ENCODE measurements at regions not wholly inside any gene's neighbourhood (a gene's known extent, or its start where the extent isn't known, plus 50 kb on each side); places are given as distances from the start of the nearest gene placed in this dataset.

DNA sequence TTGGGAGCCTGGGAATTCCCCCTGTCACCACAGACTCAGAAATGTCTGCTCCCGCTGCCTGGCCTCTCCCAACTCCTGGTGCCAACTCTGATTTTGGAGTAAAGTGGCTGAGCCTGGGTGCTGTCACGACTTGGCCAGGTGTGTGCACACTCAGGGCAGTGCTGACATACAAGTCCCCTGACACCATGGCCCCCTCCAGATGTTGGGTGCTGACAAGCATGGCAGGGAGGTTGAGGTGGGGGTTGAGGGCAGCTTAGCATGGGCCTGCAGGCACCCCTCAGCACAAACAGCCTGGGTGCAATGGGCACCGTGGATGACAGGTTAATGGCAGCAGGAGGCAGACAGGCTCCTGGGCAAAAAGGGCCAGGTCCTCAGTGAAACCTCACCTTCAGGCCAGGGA, 511.2 kb downstream of the SQOR start:
- no peak for DNase-seq
- intact Hi-C loops (cut with DNase I), result no loop called here

GRCh38 chr15:46146915-46147314, 512.1 kb downstream of the SQOR start:
- DNase-seq, result no peak
- intact Hi-C loops (cut with DNase I), result no loop called here

DNA sequence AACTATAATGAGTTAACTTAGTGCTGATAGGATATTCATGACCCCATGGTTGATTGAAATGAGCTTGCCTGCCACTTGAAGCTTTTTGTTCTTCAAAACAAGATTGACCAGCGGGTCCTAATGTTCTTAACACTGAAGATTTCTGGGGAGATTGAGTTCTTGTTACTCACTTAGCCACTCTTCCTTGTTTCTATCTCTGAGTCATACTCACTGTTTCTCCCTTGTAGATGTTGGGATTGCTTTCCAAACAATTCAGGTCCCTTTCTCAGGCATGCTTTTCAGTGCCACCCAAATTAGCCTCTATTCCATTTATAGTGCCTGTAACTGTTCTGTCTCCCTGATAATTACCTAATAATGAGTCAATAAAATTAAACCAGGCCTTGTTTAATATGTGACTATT, 517.0 kb downstream of the SQOR start:
- intact Hi-C loops (cut with DNase I), result no loop called here
- no peak for DNase-seq

GRCh38 chr15:46166750-46167149, 531.9 kb downstream of the SQOR start:
- intact Hi-C loops (cut with DNase I), result no loop called here
- DNase-seq, result no peak

DNA sequence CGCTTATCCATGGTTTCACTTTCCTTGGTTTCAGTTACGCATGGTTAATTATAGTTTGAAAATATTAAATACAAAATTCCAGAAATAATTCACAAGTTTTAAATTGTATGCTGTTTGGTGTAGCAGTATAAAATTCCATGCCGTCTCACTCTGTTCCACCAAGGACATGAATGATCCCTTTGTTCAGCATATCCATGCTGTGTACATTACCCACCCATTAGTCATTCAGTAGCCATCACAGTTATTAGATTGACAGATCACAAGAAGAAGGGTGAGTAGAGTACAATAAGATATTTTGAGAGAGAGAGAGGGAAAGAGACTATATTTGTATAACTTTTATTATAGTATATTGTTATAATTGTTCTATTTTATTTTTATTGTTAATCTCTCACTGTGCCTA, 535.5 kb downstream of the SQOR start:
- intact Hi-C loops (cut with DNase I), result no loop called here
- no peak for DNase-seq

DNA sequence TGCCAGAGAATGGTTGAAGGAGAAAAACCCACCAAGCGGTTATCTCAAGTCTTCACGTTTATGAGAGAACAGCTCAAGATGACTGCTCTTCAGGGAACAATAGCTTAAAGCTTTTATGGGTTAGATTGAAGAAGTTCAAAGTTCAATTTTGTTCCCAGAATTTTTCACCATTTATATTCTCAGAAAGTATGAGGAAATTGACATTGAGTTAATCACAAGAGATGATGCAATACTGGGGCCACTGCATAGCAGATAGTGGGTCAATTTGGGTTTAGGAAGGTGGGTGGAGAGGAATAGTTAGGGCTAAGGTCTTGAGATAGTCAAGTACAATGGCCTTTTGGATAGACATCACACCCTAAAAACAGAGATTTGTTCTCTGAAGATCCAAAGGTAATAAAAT, 539.3 kb downstream of the SQOR start:
- DNase-seq, result no peak
- intact Hi-C loops (cut with DNase I), result no loop called here

DNA sequence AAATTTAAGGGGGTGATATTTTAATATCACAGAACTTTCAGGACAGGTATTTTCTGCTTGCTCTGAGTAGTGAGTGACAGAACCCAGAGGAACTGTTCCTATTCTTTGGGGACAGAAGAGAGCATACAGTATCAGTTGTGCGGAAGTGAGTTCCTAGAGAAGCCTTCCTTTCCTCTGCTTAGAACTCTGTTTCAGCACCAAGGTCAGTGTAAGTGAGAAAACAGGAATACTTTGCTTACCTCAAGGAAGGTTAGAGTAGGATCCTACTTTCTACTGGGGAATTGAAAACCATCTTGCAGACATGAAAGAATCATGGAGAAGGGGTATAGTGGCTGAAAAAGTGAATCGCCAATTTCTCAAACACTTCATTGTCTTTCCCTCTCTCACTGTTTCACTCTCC, 542.4 kb downstream of the SQOR start:
- no peak for DNase-seq
- intact Hi-C loops (cut with DNase I), result no loop called here

- intact Hi-C loops (cut with DNase I), result no loop called here
- no peak for DNase-seq
Measured at GRCh38 chr15:46178138-46178537, 543.3 kb downstream of the SQOR start.

DNA sequence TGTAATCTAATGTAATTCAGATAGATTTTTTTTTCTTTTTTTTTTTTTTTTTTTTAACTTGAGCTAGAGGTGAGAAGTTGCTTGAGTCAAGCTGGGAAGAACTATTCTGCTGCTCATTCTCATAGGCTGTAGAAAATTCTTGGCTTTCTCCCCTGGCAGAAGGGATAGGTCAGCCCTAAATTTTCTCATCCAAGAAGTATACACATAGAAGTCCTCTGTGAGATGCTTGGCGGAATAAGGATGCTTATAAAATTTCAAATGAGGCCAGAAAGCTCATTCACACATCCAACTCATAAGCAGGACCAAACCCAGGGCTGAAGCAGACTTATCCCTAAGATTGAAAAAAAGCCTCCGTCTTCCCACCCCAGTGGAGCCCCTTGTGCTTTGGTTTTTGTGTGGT, 572.5 kb downstream of the SQOR start:
- no peak for DNase-seq
- intact Hi-C loops (cut with DNase I), result no loop called here

DNA sequence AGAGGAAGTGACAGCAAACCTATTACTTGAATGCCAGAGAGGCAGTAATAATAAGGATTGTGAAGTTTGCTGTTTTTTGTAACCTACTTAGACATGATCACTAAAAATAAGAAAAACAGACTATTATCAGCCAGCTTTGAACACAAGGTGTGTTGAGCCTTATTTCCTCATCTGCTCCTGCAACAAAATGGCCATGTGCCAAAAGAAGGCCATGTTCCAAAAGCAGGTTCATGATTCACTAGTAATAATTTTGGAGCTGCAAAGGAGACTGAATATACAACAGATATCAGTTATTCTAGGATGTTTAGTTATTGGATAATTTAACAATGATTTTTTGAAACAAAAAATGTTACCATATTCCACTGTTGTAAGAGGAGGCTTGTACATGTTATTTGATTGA, 578.7 kb downstream of the SQOR start:
- no peak for DNase-seq
- intact Hi-C loops (cut with DNase I), result no loop called here

DNA sequence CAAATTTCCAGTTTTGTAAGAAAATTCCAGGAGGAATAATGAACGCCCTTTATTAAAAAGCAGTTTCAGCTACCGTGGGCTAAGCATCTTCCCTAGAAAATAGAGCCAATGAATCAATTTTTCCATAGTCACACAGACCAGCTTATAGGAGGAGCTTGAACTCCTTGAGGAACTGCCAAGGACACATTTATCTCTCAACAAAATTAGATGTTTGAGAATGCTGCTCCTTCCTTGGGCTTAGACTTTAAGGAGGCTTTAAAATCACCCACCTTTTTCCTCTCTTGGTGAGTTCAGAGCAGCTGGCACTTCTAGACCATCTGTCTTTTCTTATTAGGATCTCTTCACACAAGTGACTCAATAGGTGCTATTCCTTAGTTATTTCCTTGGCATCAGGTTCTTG, 588.0 kb downstream of the SQOR start:
- intact Hi-C loops (cut with DNase I), result no loop called here
- no peak for DNase-seq

DNA sequence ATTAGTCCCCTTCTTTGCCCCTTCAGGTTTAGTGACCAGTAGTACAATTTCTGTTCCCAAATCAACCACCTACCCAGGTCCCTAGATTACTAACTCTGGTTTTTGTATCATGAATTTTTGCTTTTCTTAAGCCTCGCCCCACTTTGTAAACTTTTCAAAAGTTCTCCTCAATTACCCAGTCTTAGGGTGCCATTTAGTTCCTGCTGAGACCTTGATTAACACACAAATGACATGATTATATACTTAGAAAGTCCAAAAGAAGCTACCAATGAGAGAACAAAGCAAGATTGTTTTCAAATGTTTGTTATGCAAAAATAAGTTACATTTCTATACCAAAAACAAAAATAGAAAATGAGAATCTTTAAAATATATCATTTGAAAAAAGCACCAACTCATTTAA, 594.4 kb downstream of the SQOR start:
- intact Hi-C loops (cut with DNase I), result no loop called here
- no peak for DNase-seq

DNA sequence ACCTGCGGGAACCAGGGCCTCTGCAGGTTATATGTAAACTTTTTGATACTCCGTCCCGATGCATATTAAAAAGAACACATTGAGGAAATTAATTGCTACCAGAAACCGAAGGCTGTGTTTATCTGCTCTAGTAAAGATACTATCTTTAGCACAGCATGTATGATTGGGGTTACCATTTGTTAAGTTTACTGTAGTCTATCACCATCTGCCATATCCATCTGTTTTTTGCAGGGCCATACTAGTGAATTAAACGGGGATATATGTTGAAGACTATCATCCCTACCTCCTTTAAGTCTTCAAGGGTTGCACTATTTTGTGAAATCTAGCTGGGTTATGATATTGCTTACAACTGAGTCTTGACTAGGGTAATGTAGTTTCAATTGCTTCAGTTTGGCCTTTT, 597.0 kb downstream of the SQOR start:
- no peak for DNase-seq
- intact Hi-C loops (cut with DNase I), result no loop called here

- DNase-seq, result no peak
- intact Hi-C loops (cut with DNase I), result no loop called here
Measured at GRCh38 chr15:46232471-46232870, 597.6 kb downstream of the SQOR start.

- DNase-seq, result no peak
- intact Hi-C loops (cut with DNase I), result no loop called here
Measured at GRCh38 chr15:46242935-46243334, 608.1 kb downstream of the SQOR start.

DNA sequence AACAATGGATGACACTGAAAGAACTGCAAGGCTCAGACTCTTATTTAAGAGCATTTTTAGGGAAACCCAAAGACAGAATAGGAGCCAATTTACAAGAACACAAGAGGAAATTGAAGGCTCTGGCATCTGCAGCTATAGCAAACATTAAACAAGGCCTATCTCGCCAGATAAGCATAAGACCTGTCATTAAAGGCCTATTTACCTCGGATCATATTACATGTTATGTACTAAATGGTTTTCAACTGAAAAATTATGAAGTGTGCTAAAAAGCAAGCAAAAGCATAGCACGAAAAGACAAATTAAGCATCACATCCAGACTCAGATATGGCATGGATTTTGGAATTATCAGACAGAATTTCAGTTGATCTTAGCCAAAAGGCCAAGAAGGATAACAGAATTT, 617.1 kb downstream of the SQOR start:
- DNase-seq, result no peak
- intact Hi-C loops (cut with DNase I), result no loop called here

GRCh38 chr15:46258056-46258455, 623.2 kb downstream of the SQOR start:
- DNase-seq, result no peak
- intact Hi-C loops (cut with DNase I), result no loop called here

DNA sequence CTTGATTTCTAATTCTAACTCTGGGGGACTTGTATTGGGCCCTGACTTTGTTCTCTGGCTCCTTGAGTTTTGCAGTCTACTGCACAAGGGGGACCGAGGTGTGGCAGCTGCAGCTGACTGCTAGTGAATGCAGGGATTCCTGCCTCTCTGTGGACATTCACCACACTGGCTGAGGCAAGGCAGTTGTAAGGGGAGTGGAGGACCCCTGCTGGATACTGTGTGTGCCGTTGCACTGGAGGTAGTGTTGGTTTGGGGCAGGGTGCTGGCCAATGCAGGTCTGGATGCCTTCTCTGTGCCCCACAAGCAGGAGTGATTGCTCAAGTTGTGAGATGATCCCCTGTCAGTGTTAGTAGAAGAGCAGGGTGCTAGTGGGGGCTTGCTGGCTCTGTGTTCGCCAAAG, 626.1 kb downstream of the SQOR start:
- DNase-seq, result no peak
- intact Hi-C loops (cut with DNase I), result no loop called here

DNA sequence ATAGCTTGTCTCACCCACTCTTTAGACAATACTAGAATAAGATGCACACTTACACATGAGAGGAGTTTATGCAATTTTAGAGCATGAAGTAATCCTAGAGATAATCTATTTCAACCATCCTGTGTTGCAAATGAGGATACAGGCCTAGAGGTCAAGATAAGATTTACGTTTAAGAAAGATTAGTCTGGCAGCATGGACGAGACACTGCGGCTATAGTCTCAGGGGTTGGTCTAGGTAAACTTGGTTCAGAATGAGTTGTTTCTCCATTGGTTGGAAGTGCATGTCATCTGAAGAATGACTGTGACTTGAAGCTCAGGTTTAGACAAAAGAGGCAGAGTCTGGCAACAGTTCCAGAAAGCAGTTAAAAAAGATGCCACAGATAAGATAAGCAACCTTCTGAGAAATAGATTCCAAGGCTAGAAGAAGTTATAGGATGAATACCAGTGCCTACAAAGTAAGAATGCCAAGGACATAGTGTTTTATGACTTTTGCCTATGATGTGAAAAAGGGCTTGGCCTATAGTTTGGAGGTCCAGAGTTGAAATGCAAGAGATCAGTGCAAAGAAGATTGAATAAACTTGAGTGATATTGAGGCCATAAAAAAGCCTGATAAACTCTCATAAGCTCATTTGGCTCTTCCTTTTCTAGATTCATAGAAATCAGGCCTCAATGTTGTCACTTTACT, 631.0 kb downstream of the SQOR start:
- DNase-seq, result no peak
- intact Hi-C loops (cut with DNase I), result no loop called here

DNA sequence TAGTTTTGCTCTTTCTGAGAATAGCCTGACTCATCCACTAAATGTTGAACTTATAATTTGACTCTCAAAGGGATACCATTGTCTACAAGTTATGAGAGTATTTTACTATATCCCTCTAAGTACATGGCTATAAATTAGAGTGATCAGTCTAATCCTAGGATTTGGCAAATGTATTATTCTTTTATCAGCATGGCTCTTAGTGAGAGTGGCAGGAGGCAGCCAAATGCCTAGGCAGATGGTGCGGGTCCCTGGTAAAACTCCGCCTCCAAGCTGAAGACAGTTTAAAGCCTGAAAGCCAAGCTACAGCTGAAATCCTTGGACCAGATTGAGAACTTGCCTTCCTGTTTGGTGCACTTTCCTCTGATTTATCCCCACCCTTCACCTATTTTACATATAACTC, 631.8 kb downstream of the SQOR start:
- intact Hi-C loops (cut with DNase I), result no loop called here
- no peak for DNase-seq

DNA sequence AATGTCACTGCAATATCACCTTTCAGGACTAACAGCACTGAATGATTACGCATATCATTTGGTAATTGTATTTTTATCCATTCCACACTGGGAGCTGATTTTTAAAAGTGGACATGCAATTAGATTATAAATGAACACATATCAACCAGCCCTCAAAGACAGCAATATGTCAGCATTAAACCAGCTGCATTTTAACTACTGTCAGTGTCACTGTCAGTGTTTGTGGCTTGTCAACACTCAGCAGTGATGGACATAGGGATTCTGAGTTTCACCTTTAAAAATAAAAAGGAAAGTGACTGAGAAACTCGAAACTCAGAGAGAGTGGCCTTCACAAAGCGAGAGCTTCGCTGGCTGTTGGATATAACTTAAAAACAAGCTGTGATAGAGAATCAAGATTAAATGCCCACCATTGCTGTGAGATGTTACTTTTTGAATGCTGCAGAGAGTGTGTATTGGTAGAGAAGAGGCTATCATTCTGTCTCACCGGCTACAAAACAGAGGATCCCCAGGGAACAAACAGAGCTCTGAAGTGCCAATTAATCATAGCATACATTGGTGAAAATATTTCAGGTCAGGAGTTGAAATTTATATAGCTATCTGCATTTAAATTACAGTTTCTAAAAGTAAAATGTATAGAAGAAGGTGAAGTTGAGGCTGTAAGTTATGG, 635.8 kb downstream of the SQOR start:
- no peak for DNase-seq
- intact Hi-C loops (cut with DNase I), result no loop called here

DNA sequence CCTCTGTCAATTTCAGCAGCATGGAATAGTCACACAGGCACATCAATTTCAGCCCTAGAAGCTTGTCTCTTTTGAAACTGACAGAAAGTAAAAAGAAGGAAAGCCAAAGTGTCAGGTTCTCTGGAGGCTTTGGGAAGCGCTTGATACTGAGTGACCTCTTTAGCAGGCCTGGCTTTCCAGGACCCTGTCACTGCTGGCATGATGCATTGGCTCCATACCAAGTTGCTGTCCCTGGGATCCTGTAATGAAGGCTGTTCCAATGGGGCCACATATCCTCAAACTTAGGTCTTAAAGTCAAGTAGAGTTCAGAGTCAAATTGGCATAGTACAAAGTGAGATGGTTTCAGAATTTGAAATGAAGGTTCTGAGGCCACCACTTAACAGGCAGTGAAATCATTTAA, 640.9 kb downstream of the SQOR start:
- intact Hi-C loops (cut with DNase I), result no loop called here
- DNase-seq, result no peak
